GM12875 (cell line): ENCODE measurements at regions not wholly inside any gene's neighbourhood (a gene's known extent, or its start where the extent isn't known, plus 50 kb on each side); places are given as distances from the start of the nearest gene placed in this dataset.
A peak's percentile ranks its signal among the peaks of the same experiment; 100 is the strongest.

Experiments
- H3K4me3 ChIP-seq: one replicate; pipeline ENCODE4 v1.5.1; 2011; ENCODE audit warnings: low read depth, low read length, control low read depth
- TF ChIP-seq, protein P1 (sequence below): IDR thresholded peaks from 2 replicates; pipeline ENCODE4 v1.5.1; 2011; ENCODE audit warnings: low read depth, mild to moderate bottlenecking, control low read depth, inconsistent platforms, low read length, moderate library complexity, borderline replicate concordance; ENCODE audit not compliant: insufficient read depth

DNA sequence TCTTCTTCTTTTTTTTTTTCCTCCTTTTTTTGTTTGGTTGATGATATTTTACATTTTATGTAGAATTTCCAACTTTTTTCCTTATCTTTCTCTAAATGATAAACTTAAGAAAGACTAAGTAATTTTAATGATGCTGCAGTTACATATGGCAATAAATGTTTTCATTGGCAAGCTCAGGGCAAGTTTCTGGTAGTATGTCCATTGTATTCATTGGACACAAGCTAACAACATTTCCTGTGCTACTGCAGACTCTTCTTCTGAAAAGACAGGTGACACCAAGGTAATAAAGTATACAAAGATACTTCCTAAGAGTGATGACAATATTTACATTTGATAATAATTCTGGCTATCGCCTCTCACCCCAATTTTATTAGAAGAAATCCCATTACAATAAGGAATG is 219.2 kb upstream of the NFIA start:
- no peak overlapping the region for H3K4me3 ChIP-seq
- TF ChIP-seq, protein P1, sequence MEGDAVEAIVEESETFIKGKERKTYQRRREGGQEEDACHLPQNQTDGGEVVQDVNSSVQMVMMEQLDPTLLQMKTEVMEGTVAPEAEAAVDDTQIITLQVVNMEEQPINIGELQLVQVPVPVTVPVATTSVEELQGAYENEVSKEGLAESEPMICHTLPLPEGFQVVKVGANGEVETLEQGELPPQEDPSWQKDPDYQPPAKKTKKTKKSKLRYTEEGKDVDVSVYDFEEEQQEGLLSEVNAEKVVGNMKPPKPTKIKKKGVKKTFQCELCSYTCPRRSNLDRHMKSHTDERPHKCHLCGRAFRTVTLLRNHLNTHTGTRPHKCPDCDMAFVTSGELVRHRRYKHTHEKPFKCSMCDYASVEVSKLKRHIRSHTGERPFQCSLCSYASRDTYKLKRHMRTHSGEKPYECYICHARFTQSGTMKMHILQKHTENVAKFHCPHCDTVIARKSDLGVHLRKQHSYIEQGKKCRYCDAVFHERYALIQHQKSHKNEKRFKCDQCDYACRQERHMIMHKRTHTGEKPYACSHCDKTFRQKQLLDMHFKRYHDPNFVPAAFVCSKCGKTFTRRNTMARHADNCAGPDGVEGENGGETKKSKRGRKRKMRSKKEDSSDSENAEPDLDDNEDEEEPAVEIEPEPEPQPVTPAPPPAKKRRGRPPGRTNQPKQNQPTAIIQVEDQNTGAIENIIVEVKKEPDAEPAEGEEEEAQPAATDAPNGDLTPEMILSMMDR: no peak

DNA sequence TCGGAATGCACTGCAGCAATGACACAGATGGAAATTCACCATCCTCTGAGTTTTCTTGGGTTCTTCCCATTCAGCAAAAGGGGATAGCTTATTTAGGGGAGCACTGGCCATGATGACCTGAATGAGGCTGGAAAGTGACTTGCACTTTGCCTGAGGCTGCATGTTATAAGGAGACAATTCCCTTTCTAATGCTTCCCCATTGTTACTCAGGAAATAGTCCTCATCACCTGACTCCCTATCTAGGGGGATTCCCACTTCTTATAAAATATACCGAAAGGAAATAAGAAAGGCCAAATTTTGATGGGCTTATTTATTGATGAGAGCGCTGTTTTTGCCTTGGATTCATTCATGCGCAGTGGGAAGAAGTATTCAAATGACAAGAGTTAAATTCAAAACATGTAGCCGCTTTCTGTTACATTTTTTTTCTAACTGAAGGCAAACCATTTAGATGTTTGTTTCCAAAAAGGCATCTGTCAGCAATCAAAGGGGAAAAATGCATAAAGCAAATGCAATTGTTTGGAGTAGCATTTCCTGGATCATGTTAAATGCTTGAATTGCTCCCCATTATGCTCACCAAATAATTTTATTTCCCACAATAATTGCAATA is 220.3 kb upstream of the NFIA start:
- H3K4me3 ChIP-seq: no peak overlapping the region
- TF ChIP-seq, protein P1: no peak

DNA sequence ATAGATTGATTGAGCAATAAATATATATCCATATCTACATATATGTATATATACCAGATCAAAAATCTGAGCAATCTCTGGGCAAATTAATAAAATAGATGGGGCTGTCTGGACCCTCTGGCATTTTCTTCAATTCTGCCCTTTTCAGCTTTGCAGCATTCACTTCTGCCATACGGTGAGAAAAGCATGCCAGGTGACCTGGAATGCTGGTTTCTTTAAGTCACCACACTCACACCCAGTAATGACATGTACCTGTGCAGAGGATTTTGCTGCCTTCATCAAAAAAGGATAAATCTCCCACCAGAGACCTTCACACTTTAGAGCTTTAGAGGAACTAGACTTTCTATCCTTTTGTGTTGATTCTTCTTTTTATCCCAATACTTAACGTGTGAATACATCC is 223.2 kb upstream of the NFIA start:
- TF ChIP-seq, protein P1: no peak
- no peak overlapping the region for H3K4me3 ChIP-seq

- no peak overlapping the region for H3K4me3 ChIP-seq
- TF ChIP-seq, protein P1: no peak
Observed at GRCh38 chr1:60857851-60858250, 224.5 kb upstream of the NFIA start.

DNA sequence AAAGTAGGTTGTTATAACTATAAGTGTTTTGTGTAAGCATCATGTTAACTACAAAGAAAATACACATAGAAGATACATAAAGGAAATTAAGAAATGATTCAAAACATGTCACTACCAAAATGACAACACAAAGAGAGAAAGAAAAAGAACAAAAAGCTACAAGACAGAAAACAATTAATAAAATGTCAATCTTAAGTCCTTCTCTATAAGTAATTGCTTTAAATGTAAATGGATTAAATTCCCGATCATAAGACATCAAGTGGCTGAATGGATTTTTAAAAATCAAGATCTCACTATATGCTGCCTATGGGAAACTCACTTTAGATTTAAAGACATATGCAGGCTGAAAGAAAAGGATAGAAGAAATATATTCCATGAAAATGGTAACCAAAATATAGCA is 232.3 kb upstream of the NFIA start:
- TF ChIP-seq, protein P1: no peak
- H3K4me3 ChIP-seq: no peak overlapping the region

- TF ChIP-seq, protein P1: no peak
- no peak overlapping the region for H3K4me3 ChIP-seq
Observed at GRCh38 chr1:60849401-60849800, 233.0 kb upstream of the NFIA start.

DNA sequence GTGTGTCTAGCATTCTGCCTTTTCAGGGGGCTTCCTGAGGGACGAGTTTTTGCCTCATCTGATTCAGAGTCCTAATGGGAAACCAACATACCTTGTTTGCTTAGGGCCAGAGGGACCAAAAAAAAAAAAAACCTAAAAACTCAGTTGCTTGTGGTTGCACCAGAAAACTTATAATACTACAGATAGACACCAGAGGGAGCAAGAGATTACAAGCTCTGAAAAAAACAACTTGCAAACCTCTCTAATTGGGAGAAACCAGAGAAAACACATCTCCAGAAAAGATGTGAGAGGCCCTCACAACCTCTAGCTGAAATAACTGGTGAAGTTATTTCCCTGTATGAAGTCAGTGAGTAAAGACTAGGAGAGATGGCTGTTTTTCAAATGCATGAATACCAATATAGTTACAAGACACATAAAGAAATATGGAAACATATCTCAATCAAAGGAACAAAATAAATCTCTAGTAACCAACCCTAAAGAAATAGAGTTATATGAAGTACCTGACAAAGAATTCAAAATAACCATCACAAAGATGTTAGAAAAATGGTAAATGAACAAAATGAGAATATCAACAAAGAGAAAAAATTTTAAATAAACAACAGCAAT is 233.7 kb upstream of the NFIA start:
- H3K4me3 ChIP-seq: no peak overlapping the region
- TF ChIP-seq, protein P1: peak; percentile 32; the same call in 1 of the 2 replicates
